Sigmoid colon (tissue), 4 donors: ENCODE measurements at regions not wholly inside any gene's neighbourhood (a gene's known extent, or its start where the extent isn't known, plus 50 kb on each side); places are given as distances from the start of the nearest gene placed in this dataset.
"Not testable (repeated sequence)": the region's sequence is repeated elsewhere in the genome, so short reads cannot be mapped to it uniquely, and the experiment has no call there.

ENCODE experiments used
- EP300 ChIP-seq, 4 donors: sonication (generic); formaldehyde crosslinking; IDR thresholded peaks; one replicate each; pipeline ENCODE4 v1.6.1; 2017; ENCODE audit warnings: antibody characterized with exemption in 4 of 4
- POLR2A ChIP-seq, 2 donors: fragments of 450-650 bp; IDR thresholded peaks; one replicate each; pipeline ENCODE4 v1.6.1; 2016; ENCODE audit warnings: antibody characterized with exemption in 2 of 2, mild to moderate bottlenecking in 2 of 2, moderate library complexity in 2 of 2
- POLR2AphosphoS5 ChIP-seq, 4 donors: sonication (generic); formaldehyde crosslinking; IDR thresholded peaks; one replicate each; pipeline ENCODE4 v1.6.1; 2017; ENCODE audit warnings: antibody characterized with exemption in 4 of 4
- TF ChIP-seq, protein P1 (sequence below), 4 experiments: fragments of 450-650 bp in 3 of 4; fragments of 200-600 bp in 1 of 4; IDR thresholded peaks; one replicate each; pipeline ENCODE4 v1.5.1; 2016 to 2019; ENCODE audit warnings: antibody characterized with exemption in 4 of 4, mild to moderate bottlenecking in 3 of 4, moderate library complexity in 2 of 4

DNA sequence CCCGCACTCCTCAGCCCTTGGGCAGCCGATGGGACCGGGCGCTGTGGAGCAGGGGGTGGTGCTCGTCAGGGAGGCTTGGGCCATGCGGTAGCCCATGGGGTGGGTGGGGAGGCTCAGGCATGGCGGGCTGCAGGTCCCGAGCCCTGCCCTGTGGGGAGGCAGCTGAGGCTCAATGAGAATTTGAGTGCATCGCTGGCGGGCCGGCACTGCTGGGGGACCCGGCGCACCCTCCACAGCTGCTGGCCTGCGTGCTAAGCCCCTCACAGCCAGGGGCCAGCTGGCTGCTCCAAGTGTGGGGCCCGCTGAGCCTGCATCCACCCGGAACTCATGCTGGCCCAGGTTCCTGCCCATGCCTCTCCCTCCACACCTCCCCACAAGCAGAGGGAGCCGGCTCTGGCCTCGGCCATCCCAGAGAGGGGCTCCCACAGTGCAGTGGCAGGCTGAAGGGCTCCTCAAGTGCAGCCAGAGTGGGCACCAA, 543.5 kb upstream of the FAM98A start:
- TF ChIP-seq, protein P1, sequence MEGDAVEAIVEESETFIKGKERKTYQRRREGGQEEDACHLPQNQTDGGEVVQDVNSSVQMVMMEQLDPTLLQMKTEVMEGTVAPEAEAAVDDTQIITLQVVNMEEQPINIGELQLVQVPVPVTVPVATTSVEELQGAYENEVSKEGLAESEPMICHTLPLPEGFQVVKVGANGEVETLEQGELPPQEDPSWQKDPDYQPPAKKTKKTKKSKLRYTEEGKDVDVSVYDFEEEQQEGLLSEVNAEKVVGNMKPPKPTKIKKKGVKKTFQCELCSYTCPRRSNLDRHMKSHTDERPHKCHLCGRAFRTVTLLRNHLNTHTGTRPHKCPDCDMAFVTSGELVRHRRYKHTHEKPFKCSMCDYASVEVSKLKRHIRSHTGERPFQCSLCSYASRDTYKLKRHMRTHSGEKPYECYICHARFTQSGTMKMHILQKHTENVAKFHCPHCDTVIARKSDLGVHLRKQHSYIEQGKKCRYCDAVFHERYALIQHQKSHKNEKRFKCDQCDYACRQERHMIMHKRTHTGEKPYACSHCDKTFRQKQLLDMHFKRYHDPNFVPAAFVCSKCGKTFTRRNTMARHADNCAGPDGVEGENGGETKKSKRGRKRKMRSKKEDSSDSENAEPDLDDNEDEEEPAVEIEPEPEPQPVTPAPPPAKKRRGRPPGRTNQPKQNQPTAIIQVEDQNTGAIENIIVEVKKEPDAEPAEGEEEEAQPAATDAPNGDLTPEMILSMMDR (IDR thresholded peaks at IDR 0.05): not testable (repeated sequence)
- not testable (repeated sequence) for TF ChIP-seq EP300, POLR2AphosphoS5, POLR2A (IDR thresholded peaks at IDR 0.05)
